NCI-H82 treated with DMSO at 0.1 percent for 48 hours (cell line): ENCODE measurements at regions not wholly inside any gene's neighbourhood (a gene's known extent, or its start where the extent isn't known, plus 50 kb on each side); places are given as distances from the start of the nearest gene placed in this dataset.

ENCODE experiments used
- DNase-seq: peaks from one replicate; lab custom pipeline; 2025; ENCODE audit not compliant: unreplicated experiment; lab: John Stamatoyannopoulos, UW

- DNase-seq, result no peak
Observed at GRCh38 chr3:110070161-110070916, 733.0 kb upstream of the DPPA4 start.

GRCh38 chr3:110074095-110074494 lies 736.7 kb upstream of the DPPA4 start:
- no peak for DNase-seq

GRCh38 chr3:110077093-110077492 lies 739.7 kb upstream of the DPPA4 start:
- DNase-seq, result no peak

GRCh38 chr3:110093411-110093810 lies 756.1 kb upstream of the DPPA4 start:
- no peak for DNase-seq

GRCh38 chr3:110093812-110094401 lies 756.6 kb upstream of the DPPA4 start:
- DNase-seq, result no peak

GRCh38 chr3:110099711-110100110 lies 762.4 kb upstream of the DPPA4 start:
- no peak for DNase-seq

GRCh38 chr3:110101361-110101760 lies 764.0 kb upstream of the DPPA4 start:
- no peak for DNase-seq

GRCh38 chr3:110106805-110107204 lies 769.5 kb upstream of the DPPA4 start:
- DNase-seq, result no peak

- DNase-seq, result no peak
Observed at GRCh38 chr3:110123946-110124345, 786.6 kb upstream of the DPPA4 start.

GRCh38 chr3:110126065-110126464 lies 788.7 kb upstream of the DPPA4 start:
- no peak for DNase-seq

- no peak for DNase-seq
Observed at GRCh38 chr3:110133971-110134370, 796.6 kb upstream of the DPPA4 start.

- no peak for DNase-seq
Observed at GRCh38 chr3:110139048-110139447, 801.7 kb upstream of the DPPA4 start.

GRCh38 chr3:110139821-110140220 lies 802.5 kb upstream of the DPPA4 start:
- no peak for DNase-seq

GRCh38 chr3:110149763-110150162 lies 812.4 kb upstream of the DPPA4 start:
- no peak for DNase-seq

GRCh38 chr3:110157221-110157620 lies 819.9 kb upstream of the DPPA4 start:
- no peak for DNase-seq

GRCh38 chr3:110164632-110165369 lies 827.5 kb upstream of the DPPA4 start:
- DNase-seq, result no peak

- no peak for DNase-seq
Observed at GRCh38 chr3:110165370-110165743, 828.0 kb upstream of the DPPA4 start.

GRCh38 chr3:110165753-110166152 lies 828.4 kb upstream of the DPPA4 start:
- no peak for DNase-seq

- no peak for DNase-seq
Observed at GRCh38 chr3:110166791-110167190, 829.4 kb upstream of the DPPA4 start.

- no peak for DNase-seq
Observed at GRCh38 chr3:110174908-110175307, 837.6 kb upstream of the DPPA4 start.

- DNase-seq, result no peak
Observed at GRCh38 chr3:110178965-110179364, 841.6 kb upstream of the DPPA4 start.

GRCh38 chr3:110180733-110181132 lies 843.4 kb upstream of the DPPA4 start:
- no peak for DNase-seq
